AG10803 (cell line): ENCODE measurements at regions not wholly inside any gene's neighbourhood (a gene's known extent, or its start where the extent isn't known, plus 50 kb on each side); places are given as distances from the start of the nearest gene placed in this dataset.

Experiments used
- DNase-seq: peaks from one replicate; pipeline ENCODE4 v3.0.0; 2010; ENCODE audit warnings: low read depth
- H3K4me3 ChIP-seq: 2 replicates; pipeline ENCODE4 v1.5.1; 2011; ENCODE audit warnings: mild to moderate bottlenecking, low read length, control low read depth
- CTCF ChIP-seq: conservative IDR thresholded peaks from 2 replicates; pipeline ENCODE4 v1.5.1; 2011; ENCODE audit warnings: mild to moderate bottlenecking, low read length, control low read depth, inconsistent platforms

- no peak for TF ChIP-seq CTCF
- DNase-seq, result no peak
- H3K4me3 ChIP-seq, result no peak overlapping the region
Observed at GRCh38 chr4:10872833-10873517, 188.4 kb upstream of the CLNK start.

- no peak for TF ChIP-seq CTCF
- DNase-seq, result no peak
- H3K4me3 ChIP-seq, result no peak overlapping the region
Observed at GRCh38 chr4:10866666-10867065, 182.1 kb upstream of the CLNK start.

GRCh38 chr4:10861036-10861435, 176.5 kb upstream of the CLNK start:
- no peak overlapping the region for H3K4me3 ChIP-seq
- TF ChIP-seq CTCF, result no peak
- no peak for DNase-seq

- TF ChIP-seq CTCF, result no peak
- no peak overlapping the region for H3K4me3 ChIP-seq
- no peak for DNase-seq
Observed at GRCh38 chr4:10856271-10856782, 171.8 kb upstream of the CLNK start.

GRCh38 chr4:10853196-10853595, 168.6 kb upstream of the CLNK start:
- TF ChIP-seq CTCF, result no peak
- DNase-seq, result no peak
- no peak overlapping the region for H3K4me3 ChIP-seq

- TF ChIP-seq CTCF, result no peak
- H3K4me3 ChIP-seq, result no peak overlapping the region
- DNase-seq, result no peak
Observed at GRCh38 chr4:10841697-10842096, 157.1 kb upstream of the CLNK start.

GRCh38 chr4:10837151-10837550, 152.6 kb upstream of the CLNK start:
- no peak for TF ChIP-seq CTCF
- DNase-seq, result no peak
- no peak overlapping the region for H3K4me3 ChIP-seq
